KMS-11 (cell line): ENCODE measurements at regions not wholly inside any gene's neighbourhood (a gene's known extent, or its start where the extent isn't known, plus 50 kb on each side); places are given as distances from the start of the nearest gene placed in this dataset.
"Not testable (repeated sequence)": the region's sequence is repeated elsewhere in the genome, so short reads cannot be mapped to it uniquely, and the experiment has no call there.

Experiments used
- H2AFZ ChIP-seq: fragments of 200-600 bp; sonication (generic); 2 replicates; pipeline ENCODE4 v1.6.1; 2016; ENCODE audit warnings: antibody characterized with exemption, mixed run types, low read depth
- H3K27ac ChIP-seq: fragments of 200-600 bp; sonication (generic); 2 replicates; pipeline ENCODE4 v1.6.1; 2016; ENCODE audit warnings: mild to moderate bottlenecking, mixed run types
- H3K27me3 ChIP-seq: fragments of 200-600 bp; sonication (generic); 2 replicates; pipeline ENCODE4 v1.6.1; 2017; ENCODE audit warnings: mild to moderate bottlenecking, low read depth, mixed run types, moderate library complexity; ENCODE audit not compliant: insufficient read depth
- H3K36me3 ChIP-seq: fragments of 200-600 bp; sonication (generic); 2 replicates; pipeline ENCODE4 v1.6.1; 2017; ENCODE audit warnings: mild to moderate bottlenecking, mixed run types; ENCODE audit not compliant: insufficient read depth
- H3K4me1 ChIP-seq: fragments of 200-600 bp; sonication (generic); 2 replicates; pipeline ENCODE4 v1.6.1; 2016; ENCODE audit warnings: mild to moderate bottlenecking, low read depth, mixed run types; ENCODE audit not compliant: poor library complexity, severe bottlenecking
- H3K4me2 ChIP-seq: fragments of 200-600 bp; sonication (generic); 2 replicates; pipeline ENCODE4 v1.7.0; 2016; ENCODE audit warnings: mild to moderate bottlenecking, mixed run types
- H3K4me3 ChIP-seq: fragments of 200-600 bp; sonication (generic); IDR thresholded peaks from 2 replicates; pipeline ENCODE4 v1.6.1; 2017; ENCODE audit warnings: low read depth, low read length, mixed read lengths; ENCODE audit not compliant: insufficient read depth
- H3K79me2 ChIP-seq: fragments of 200-600 bp; sonication (generic); 2 replicates; pipeline ENCODE4 v1.6.1; 2016; ENCODE audit warnings: low read depth, mixed run types; ENCODE audit not compliant: insufficient read depth
- H3K9ac ChIP-seq: fragments of 200-600 bp; sonication (generic); 2 replicates; pipeline ENCODE4 v1.6.1; 2016; ENCODE audit warnings: mild to moderate bottlenecking, mixed run types
- H4K20me1 ChIP-seq: fragments of 200-600 bp; sonication (generic); 2 replicates; pipeline ENCODE4 v1.6.1; 2016; ENCODE audit warnings: mild to moderate bottlenecking, mixed run types; ENCODE audit not compliant: insufficient read depth
- CTCF ChIP-seq: fragments of 200-600 bp; sonication (generic); conservative IDR thresholded peaks from 2 replicates; pipeline ENCODE4 v1.6.1; 2017; ENCODE audit warnings: low read depth, mild to moderate bottlenecking, antibody characterized with exemption, low read length, moderate library complexity, mixed read lengths

GRCh38 chr5:120823328-120823727, 359.2 kb downstream of the PRR16 start:
- Histone ChIP-seq H3K36me3 (no peaks in the 10 kb centered on the region), H3K4me2 (no peak overlapping the region), H3K9ac (no peak overlapping the region), H2AFZ (no peak overlapping the region), H3K27me3 (no peaks in the 10 kb centered on the region), H3K4me3 (no peak overlapping the region), H3K4me1 (no peaks in the 10 kb centered on the region), H4K20me1 (no peaks in the 10 kb centered on the region), H3K79me2 (no peaks in the 10 kb centered on the region), H3K27ac (no peak overlapping the region)
- no peak for TF ChIP-seq CTCF

GRCh38 chr5:120831646-120832045, 367.5 kb downstream of the PRR16 start:
- H4K20me1 ChIP-seq, H3K9ac ChIP-seq, H3K79me2 ChIP-seq, H3K27ac ChIP-seq, H3K4me3 ChIP-seq, H2AFZ ChIP-seq, H3K4me2 ChIP-seq, H3K4me1 ChIP-seq, H3K27me3 ChIP-seq, H3K36me3 ChIP-seq: not testable (repeated sequence)

GRCh38 chr5:120841830-120842229, 377.7 kb downstream of the PRR16 start:
- H3K79me2 ChIP-seq: no peaks in the 10 kb centered on the region
- peak overlapping the region; percentile 51 for H3K4me2 ChIP-seq
- H3K4me3 ChIP-seq: no peak overlapping the region
- no peak overlapping the region for H3K9ac ChIP-seq
- H3K27me3 ChIP-seq: no peaks in the 10 kb centered on the region
- H3K27ac ChIP-seq: no peak overlapping the region
- H3K4me1 ChIP-seq: peaks cover 19% of the 10 kb centered on the region
- H3K36me3 ChIP-seq: no peaks in the 10 kb centered on the region
- H2AFZ ChIP-seq: no peak overlapping the region
- TF ChIP-seq CTCF: no peak
- no peaks in the 10 kb centered on the region for H4K20me1 ChIP-seq

GRCh38 chr5:120843390-120843980, 379.4 kb downstream of the PRR16 start:
- no peak for TF ChIP-seq CTCF
- no peak overlapping the region for H3K4me2 ChIP-seq
- no peaks in the 10 kb centered on the region for H3K36me3 ChIP-seq
- H3K9ac ChIP-seq: no peak overlapping the region
- no peaks in the 10 kb centered on the region for H3K79me2 ChIP-seq
- H3K4me1 ChIP-seq: peaks cover 19% of the 10 kb centered on the region
- no peak overlapping the region for H3K4me3 ChIP-seq
- no peak overlapping the region for H3K27ac ChIP-seq
- H4K20me1 ChIP-seq: no peaks in the 10 kb centered on the region
- no peak overlapping the region for H2AFZ ChIP-seq
- H3K27me3 ChIP-seq: no peaks in the 10 kb centered on the region

- H3K79me2 ChIP-seq: no peaks in the 10 kb centered on the region
- H3K9ac ChIP-seq: no peak overlapping the region
- no peak for TF ChIP-seq CTCF
- H3K4me2 ChIP-seq: no peak overlapping the region
- H4K20me1 ChIP-seq: no peaks in the 10 kb centered on the region
- H3K36me3 ChIP-seq: no peaks in the 10 kb centered on the region
- H3K27ac ChIP-seq: no peak overlapping the region
- H2AFZ ChIP-seq: no peak overlapping the region
- H3K4me3 ChIP-seq: no peak overlapping the region
- H3K4me1 ChIP-seq: no peaks in the 10 kb centered on the region
- no peaks in the 10 kb centered on the region for H3K27me3 ChIP-seq
Measured at GRCh38 chr5:120848883-120849282, 384.8 kb downstream of the PRR16 start.
